Islet precursor cell (in vitro differentiated cells): ENCODE measurements at regions not wholly inside any gene's neighbourhood (a gene's known extent, or its start where the extent isn't known, plus 50 kb on each side); places are given as distances from the start of the nearest gene placed in this dataset.

ENCODE experiments used
- DNase-seq: peaks from one replicate; pipeline ENCODE4 v3.0.0-alpha.2; 2018

- no peak for DNase-seq
Measured at GRCh38 chr14:36408388-36408787, 88.0 kb upstream of the MBIP start.

- DNase-seq: no peak
Measured at GRCh38 chr14:36405589-36406274, 85.3 kb upstream of the MBIP start.

- DNase-seq: no peak
Measured at GRCh38 chr14:36402867-36403266, 82.4 kb upstream of the MBIP start.

GRCh38 chr14:36398463-36399291 is 78.2 kb upstream of the MBIP start:
- DNase-seq: no peak

GRCh38 chr14:36397357-36397756 is 76.9 kb upstream of the MBIP start:
- no peak for DNase-seq

- no peak for DNase-seq
Measured at GRCh38 chr14:36396798-36397197, 76.4 kb upstream of the MBIP start.

GRCh38 chr14:36394593-36394992 is 74.2 kb upstream of the MBIP start:
- no peak for DNase-seq

GRCh38 chr14:36390718-36391117 is 70.3 kb upstream of the MBIP start:
- DNase-seq: no peak

GRCh38 chr14:36383767-36384431 is 63.5 kb upstream of the MBIP start:
- no peak for DNase-seq

- peak; percentile 91 for DNase-seq
Measured at GRCh38 chr14:36373982-36374673, 53.7 kb upstream of the MBIP start.
